HG02610 (cell line): ENCODE measurements at regions not wholly inside any gene's neighbourhood (a gene's known extent, or its start where the extent isn't known, plus 50 kb on each side); places are given as distances from the start of the nearest gene placed in this dataset.
"Not testable (repeated sequence)": the region's sequence is repeated elsewhere in the genome, so short reads cannot be mapped to it uniquely, and the experiment has no call there.

Source experiments
- ATAC-seq: cut with Tn5 transposase; IDR thresholded peaks from one replicate; pipeline ENCODE4 v1.9.1; 2021; ENCODE audit warnings: mild to moderate bottlenecking, moderate library complexity; ENCODE audit not compliant: unreplicated experiment

GRCh38 chr9:67708109-67708508 is 150.6 kb upstream of the ANKRD20A1 start:
- ATAC-seq, result not testable (repeated sequence)

GRCh38 chr9:67711429-67711828 is 147.3 kb upstream of the ANKRD20A1 start:
- ATAC-seq, result not testable (repeated sequence)

- ATAC-seq, result not testable (repeated sequence)
These were observed 146.8 kb upstream of the ANKRD20A1 start for GRCh38 chr9:67711931-67712330.

GRCh38 chr9:67712956-67713355 is 145.8 kb upstream of the ANKRD20A1 start:
- ATAC-seq, result not testable (repeated sequence)

- not testable (repeated sequence) for ATAC-seq
These were observed 140.8 kb upstream of the ANKRD20A1 start for GRCh38 chr9:67717830-67718388.

- ATAC-seq, result not testable (repeated sequence)
These were observed 138.2 kb upstream of the ANKRD20A1 start for GRCh38 chr9:67720491-67720890.

- peak; percentile 87 for ATAC-seq
These were observed 136.2 kb upstream of the ANKRD20A1 start for GRCh38 chr9:67722460-67723090.

GRCh38 chr9:67723185-67723584 is 135.5 kb upstream of the ANKRD20A1 start:
- not testable (repeated sequence) for ATAC-seq

GRCh38 chr9:67724885-67725284 is 133.8 kb upstream of the ANKRD20A1 start:
- ATAC-seq, result not testable (repeated sequence)

GRCh38 chr9:67726213-67726988 is 132.3 kb upstream of the ANKRD20A1 start:
- peak; percentile 77 for ATAC-seq

- not testable (repeated sequence) for ATAC-seq
These were observed 95.6 kb upstream of the ANKRD20A1 start for GRCh38 chr9:67763133-67763532.

GRCh38 chr9:67771807-67772206 is 86.9 kb upstream of the ANKRD20A1 start:
- not testable (repeated sequence) for ATAC-seq

GRCh38 chr9:67800170-67800569 is 58.6 kb upstream of the ANKRD20A1 start:
- not testable (repeated sequence) for ATAC-seq
